SK-N-SH (cell line): ENCODE measurements at regions not wholly inside any gene's neighbourhood (a gene's known extent, or its start where the extent isn't known, plus 50 kb on each side); places are given as distances from the start of the nearest gene placed in this dataset.

ENCODE experiments used
- CTCF ChIA-PET: fragments of 300-600, 350-600 bp; formaldehyde crosslinking; extraction: SDS; loops from one replicate; lab custom pipeline; 2021; lab: Yijun Ruan, JAX
- POLR2A ChIA-PET: fragments of 350-600 bp; sonication (Branson Sonifier 250); formaldehyde crosslinking; extraction: SDS; loops from one replicate; lab custom pipeline; 2020; ENCODE audit warnings: antibody characterized with exemption, inconsistent platforms; lab: Yijun Ruan, JAX
- DNase-seq: peaks from one replicate; pipeline ENCODE4 v3.0.0; 2012
- H2AFZ ChIP-seq: fragments of 200-600 bp; sonication (generic); 2 replicates; pipeline ENCODE4 v1.8.1; 2016; ENCODE audit warnings: antibody characterized with exemption, mild to moderate bottlenecking, low read depth
- H3F3A ChIP-seq: fragments of 200-600 bp; sonication (generic); replicated peaks from 2 replicates; pipeline ENCODE3; 2016; ENCODE audit warnings: antibody characterized with exemption, mild to moderate bottlenecking; ENCODE audit not compliant: insufficient read depth
- H3K27ac ChIP-seq, 2 experiments: fragments of 200-500 bp in 1 of 2; fragments of 200-600 bp in 1 of 2; sonication (Bioruptor generic) in 1 of 2; sonication (generic), shearing (Covaris generic) in 1 of 2; 2 replicates each; pipeline versions ENCODE4 v1.5.1 to v1.6.1; 2014 to 2016; ENCODE audit warnings: low read depth in 2 of 2, inconsistent platforms in 1 of 2, low read length in 1 of 2, mild to moderate bottlenecking in 1 of 2, mixed read lengths in 1 of 2
- H3K27me3 ChIP-seq: fragments of 200-600 bp; sonication (generic), shearing (Covaris generic); 2 replicates; pipeline ENCODE4 v1.6.1; 2016; ENCODE audit warnings: mixed run types; ENCODE audit not compliant: insufficient read depth
- H3K36me3 ChIP-seq, 2 experiments: fragments of 200-500 bp in 1 of 2; fragments of 200-600 bp in 1 of 2; sonication (Bioruptor generic) in 1 of 2; sonication (generic) in 1 of 2; replicated peaks in 1 of 2; 2 replicates each; pipeline versions ENCODE3 to v1.5.1; 2014 to 2016; ENCODE audit warnings: low read length in 1 of 2, mild to moderate bottlenecking in 1 of 2; ENCODE audit not compliant: insufficient read depth in 2 of 2, control insufficient read depth in 1 of 2
- H3K4me1 ChIP-seq, 2 experiments: fragments of 200-500 bp in 1 of 2; fragments of 200-600 bp in 1 of 2; sonication (Bioruptor generic) in 1 of 2; sonication (generic), shearing (Covaris generic) in 1 of 2; 2 replicates each; pipeline versions ENCODE4 v1.5.1 to v1.6.1; 2014 to 2016; ENCODE audit warnings: low read depth in 1 of 2, low read length in 1 of 2, mixed run types in 1 of 2; ENCODE audit not compliant: insufficient read depth in 2 of 2, control insufficient read depth in 1 of 2
- H3K4me2 ChIP-seq: fragments of 200-600 bp; sonication (generic), shearing (Covaris generic); 2 replicates; pipeline ENCODE4 v1.6.1; 2017; ENCODE audit warnings: mixed run types
- H3K4me3 ChIP-seq, 2 experiments: fragments of 200-500 bp in 1 of 2; fragments of 200-600 bp in 1 of 2; sonication (Bioruptor generic) in 1 of 2; sonication (generic), shearing (Covaris generic) in 1 of 2; 2 replicates each; pipeline versions ENCODE4 v1.5.1 to v1.8.1; 2014 to 2016; ENCODE audit warnings: low read depth in 2 of 2, inconsistent platforms in 1 of 2, low read length in 1 of 2, mild to moderate bottlenecking in 1 of 2, mixed read lengths in 1 of 2, moderate library complexity in 1 of 2
- H3K79me2 ChIP-seq: fragments of 200-600 bp; sonication (generic); 2 replicates; pipeline ENCODE4 v1.8.1; 2017; ENCODE audit warnings: mild to moderate bottlenecking; ENCODE audit not compliant: insufficient read depth
- H3K9ac ChIP-seq: fragments of 200-600 bp; sonication (generic); 2 replicates; pipeline ENCODE4 v1.6.1; 2017; ENCODE audit warnings: mixed run types
- H3K9me2 ChIP-seq: fragments of 200-600 bp; sonication (generic); 2 replicates; pipeline ENCODE4 v1.6.1; 2017; ENCODE audit warnings: mixed run types
- H3K9me3 ChIP-seq: fragments of 200-600 bp; sonication (generic); 2 replicates; pipeline ENCODE4 v1.6.1; 2017; ENCODE audit warnings: mixed run types, mild to moderate bottlenecking, moderate library complexity
- H4K20me1 ChIP-seq: fragments of 200-600 bp; sonication (generic); 2 replicates; pipeline ENCODE4 v1.6.1; 2017; ENCODE audit warnings: mild to moderate bottlenecking, mixed run types; ENCODE audit not compliant: insufficient read depth
- CTCF ChIP-seq: fragments of 200-600 bp; sonication (generic); IDR thresholded peaks from 2 replicates; pipeline ENCODE4 v1.6.1; 2017; ENCODE audit warnings: antibody characterized with exemption, mild to moderate bottlenecking, moderate library complexity
- ELF1 ChIP-seq: IDR thresholded peaks from 2 replicates; pipeline ENCODE4 v1.4.0; 2012
- EP300 ChIP-seq, 2 experiments: IDR thresholded peaks; 2 replicates each; pipeline versions ENCODE4 v1.4.0 to v1.6.1; 2012; ENCODE audit warnings: borderline replicate concordance in 1 of 2, low read depth in 1 of 2, low read length in 1 of 2
- FOXM1 ChIP-seq: IDR thresholded peaks from 2 replicates; pipeline ENCODE4 v1.4.0; 2012; ENCODE audit warnings: low read depth, mild to moderate bottlenecking
- GABPA ChIP-seq: IDR thresholded peaks from 2 replicates; pipeline ENCODE4 v1.4.0; 2012; ENCODE audit warnings: low read depth, mild to moderate bottlenecking
- MAX ChIP-seq: IDR thresholded peaks from 2 replicates; pipeline ENCODE4 v1.4.0; 2012; ENCODE audit warnings: low read depth
- MEF2A ChIP-seq: IDR thresholded peaks from 2 replicates; pipeline ENCODE4 v1.4.0; 2012; ENCODE audit warnings: low read depth, borderline replicate concordance
- NFIC ChIP-seq: IDR thresholded peaks from 2 replicates; pipeline ENCODE4 v1.4.0; 2012; ENCODE audit warnings: borderline replicate concordance
- POLR2AphosphoS5 ChIP-seq: IDR thresholded peaks from 2 replicates; pipeline ENCODE4 v1.6.1; 2012; ENCODE audit warnings: low read depth, low read length
- RAD21 ChIP-seq: IDR thresholded peaks from 2 replicates; pipeline ENCODE4 v1.6.1; 2012; ENCODE audit warnings: mild to moderate bottlenecking, low read length
- RCOR1 ChIP-seq: fragments of 150-350 bp; IDR thresholded peaks from 2 replicates; pipeline ENCODE4 v1.6.1; 2017; ENCODE audit warnings: antibody characterized with exemption, low read length
- REST ChIP-seq: IDR thresholded peaks from 2 replicates; pipeline ENCODE4 v1.6.1; 2012; ENCODE audit warnings: mild to moderate bottlenecking, low read depth, low read length, moderate library complexity
- RFX5 ChIP-seq: IDR thresholded peaks from 2 replicates; pipeline ENCODE4 v1.6.1; 2012; ENCODE audit warnings: mild to moderate bottlenecking, improper control_type of control experiment, low read length
- TCF12 ChIP-seq: IDR thresholded peaks from 2 replicates; pipeline ENCODE4 v1.4.0; 2012
- USF2 ChIP-seq: fragments of 150-350 bp; IDR thresholded peaks from 2 replicates; pipeline ENCODE4 v1.6.1; 2017; ENCODE audit warnings: antibody characterized with exemption, low read length, low read depth, borderline replicate concordance
- YY1 ChIP-seq: IDR thresholded peaks from 2 replicates; pipeline ENCODE4 v1.4.0; 2012; ENCODE audit warnings: low read depth, mild to moderate bottlenecking
- WGBS: methylation state at CpG from one replicate; pipeline ENCODE4 v1.1.6; 2017; ENCODE audit warnings: low lambda C conversion rate; 5-methylcytosine and 5-hydroxymethylcytosine counted together

GRCh38 chr6:85388531-85388930 lies 61.4 kb upstream of the NT5E start:
- Histone ChIP-seq H3K79me2 (no peaks in the 10 kb centered on the region), H3K27me3 (no peaks in the 10 kb centered on the region), H3F3A (peaks cover 13% of the 10 kb centered on the region), H3K9ac (no peak overlapping the region), H3K4me3 (no peak overlapping the region)
- 89% methylated on average over 3 of the region's 3 CpGs for WGBS
- no peak for DNase-seq
- TF ChIP-seq RAD21 (no peak), GABPA (no peak), RFX5 (no peak), NFIC (no peak), YY1 (no peak), MAX (no peak), RCOR1 (no peak), TCF12 (no peak)
- TF ChIP-seq, all 33 proteins: peak for 0
- Histone ChIP-seq H3K9me2 (no peaks in the 10 kb centered on the region), H3K9me3 (no peaks in the 10 kb centered on the region), H3K4me2 (no peak overlapping the region), H3K36me3 (no peaks in the 10 kb centered on the region), H4K20me1 (no peaks in the 10 kb centered on the region), H2AFZ (no peak overlapping the region), H3K4me1 (peaks cover 0 to 15% of the 10 kb centered on the region in 2 experiments; a peak in 2 of 4 replicates), H3K27ac (no peak overlapping the region)
- ChIA-PET CTCF (interaction anchor here (0.7 kb wide), 1 partner anchor 94 kb away, joined by 3 read pairs; no protein-coding TSS in a partner anchor), POLR2A (no interaction called here)

- Histone ChIP-seq H3F3A (peaks cover 13% of the 10 kb centered on the region), H3K27me3 (no peaks in the 10 kb centered on the region), H3K4me1 (peaks cover 0 to 9% of the 10 kb centered on the region in 2 experiments; a peak in 2 of 4 replicates), H3K4me3 (no peak overlapping the region), H3K4me2 (no peak overlapping the region), H3K27ac (no peak overlapping the region), H3K9ac (no peak overlapping the region), H3K36me3 (no peaks in the 10 kb centered on the region), H3K79me2 (no peaks in the 10 kb centered on the region)
- no peak for DNase-seq
- WGBS: 76% methylated on average over 5 of the region's 5 CpGs
- POLR2A ChIA-PET: no interaction called here
- CTCF ChIA-PET: interaction anchor here (0.7 to 1.2 kb wide), 3 partner anchors 31 to 350 kb away, joined by 3 to 4 read pairs (median 4); no protein-coding TSS in a partner anchor
- no peak for TF ChIP-seq POLR2AphosphoS5
- TF ChIP-seq FOXM1: no peak
- TF ChIP-seq USF2: no peak
- no peak for TF ChIP-seq ELF1
- TF ChIP-seq EP300 (IDR thresholded peaks at IDR 0.05; ENCODE audit: borderline replicate concordance in 1 of 2, low read depth in 1 of 2, low read length in 1 of 2): no peak
- TF ChIP-seq MEF2A: no peak
- TF ChIP-seq CTCF: no peak
- TF ChIP-seq RAD21: no peak
- no peak for TF ChIP-seq REST
- no peak for TF ChIP-seq RCOR1
- TF ChIP-seq, all 33 proteins: peak for 0
- no peaks in the 10 kb centered on the region for H3K9me3 ChIP-seq
- no peaks in the 10 kb centered on the region for H4K20me1 ChIP-seq
- H2AFZ ChIP-seq: no peak overlapping the region
- no peaks in the 10 kb centered on the region for H3K9me2 ChIP-seq
Observed at GRCh38 chr6:85385636-85386315, 64.1 kb upstream of the NT5E start.
